ENCODE measurements at regions not wholly inside any gene's neighbourhood (a gene's known extent, or its start where the extent isn't known, plus 50 kb on each side); places are given as distances from the start of the nearest gene placed in this dataset.

- no peak for FAIRE-seq
Measured at GRCh38 chr22:46092011-46092410, 58.3 kb upstream of the PPARA start.

GRCh38 chr22:46092670-46093410 lies 57.5 kb upstream of the PPARA start:
- FAIRE-seq, result no peak

- no peak for FAIRE-seq
Measured at GRCh38 chr22:46093796-46094195, 56.5 kb upstream of the PPARA start.

DNA sequence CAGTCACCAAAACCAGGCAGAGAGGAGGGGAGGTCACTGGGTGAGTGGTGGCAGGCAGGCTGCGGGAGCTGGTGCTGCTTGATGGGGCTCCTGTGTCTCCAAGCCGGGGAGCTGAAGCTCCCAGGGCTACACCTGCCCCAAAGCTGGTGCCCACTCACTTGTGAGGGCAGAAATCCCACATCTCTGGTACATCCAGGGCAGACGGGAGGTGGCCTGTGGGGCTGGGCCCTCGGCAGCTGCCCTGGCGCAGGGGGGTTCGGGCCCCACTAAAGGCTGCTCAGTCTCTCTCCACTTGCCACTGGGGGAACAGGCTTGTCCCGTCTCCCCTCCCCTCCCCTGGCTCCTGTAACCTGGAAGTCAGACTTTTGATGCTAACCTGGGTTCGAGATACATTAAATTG lies 55.6 kb upstream of the PPARA start:
- FAIRE-seq, result no peak

DNA sequence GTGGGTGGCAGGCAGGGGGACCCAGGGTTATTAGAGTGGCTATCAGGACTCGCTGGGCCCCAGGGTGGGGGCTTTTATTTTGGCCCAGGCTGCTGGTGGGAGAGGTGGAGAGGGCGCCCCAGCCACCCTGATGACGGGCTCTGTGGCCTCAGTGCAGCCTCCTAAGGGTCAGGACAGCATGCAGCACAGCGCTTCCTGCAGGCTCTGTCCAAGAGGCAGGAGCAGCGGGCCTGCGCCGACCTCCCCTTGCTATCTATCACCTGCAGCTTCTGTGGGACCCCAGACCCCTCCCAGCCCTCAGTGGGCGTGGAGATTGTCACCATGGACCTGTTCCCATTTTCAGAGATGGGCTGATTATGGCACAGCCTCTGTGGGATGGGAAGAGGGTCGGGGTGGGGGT lies 54.3 kb upstream of the PPARA start:
- FAIRE-seq, result no peak

GRCh38 chr22:46096706-46097230 lies 53.6 kb upstream of the PPARA start:
- no peak for FAIRE-seq

- FAIRE-seq, result no peak
Measured at GRCh38 chr22:46097268-46097900, 52.9 kb upstream of the PPARA start.

GRCh38 chr22:46098525-46099475 lies 51.5 kb upstream of the PPARA start:
- FAIRE-seq, result no peak

- no peak for FAIRE-seq
Measured at GRCh38 chr22:46099740-46100139, 50.6 kb upstream of the PPARA start.

- FAIRE-seq, result no peak
Measured at GRCh38 chr22:46100401-46101105, 49.8 kb upstream of the PPARA start.
